ENCODE measurements at regions not wholly inside any gene's neighbourhood (a gene's known extent, or its start where the extent isn't known, plus 50 kb on each side); places are given as distances from the start of the nearest gene placed in this dataset.

DNA sequence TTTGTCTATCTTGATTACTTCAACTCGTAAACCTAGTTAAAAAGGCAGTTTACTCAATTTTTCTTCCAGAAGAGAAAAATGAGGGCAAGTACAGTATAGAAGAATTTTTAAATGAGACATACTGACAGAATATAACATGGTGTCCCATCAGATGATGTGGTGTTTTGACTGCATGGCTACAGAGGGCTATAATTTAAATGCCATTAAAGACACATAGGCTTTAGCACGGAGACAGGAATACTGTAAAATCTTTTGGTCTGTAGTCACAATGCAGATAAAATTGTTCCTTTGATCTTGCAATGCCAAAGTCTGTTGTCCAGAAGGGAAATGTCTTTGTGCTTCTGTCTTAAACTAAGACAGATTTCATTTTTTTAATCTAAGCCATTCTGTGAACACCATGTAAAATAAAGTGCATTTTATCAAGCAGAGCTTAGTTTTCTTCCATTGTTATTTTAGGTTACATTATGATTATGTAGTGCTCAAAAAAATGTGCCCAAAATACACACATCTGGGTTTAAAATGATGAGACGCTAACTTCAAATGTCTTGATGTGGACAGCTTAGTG, 249.6 kb downstream of the PTPRC start:
- TF ChIP-seq POLR2AphosphoS5 (IDR thresholded peaks at IDR 0.05; ENCODE audit: low read depth, low read length): no peak
- no peak for TF ChIP-seq POLR2A (IDR thresholded peaks at IDR 0.05; ENCODE audit: low read depth, low read length)
- no peak for TF ChIP-seq TAF1 (IDR thresholded peaks at IDR 0.05; ENCODE audit: low read depth, low read length)
